ENCODE measurements at regions not wholly inside any gene's neighbourhood (a gene's known extent, or its start where the extent isn't known, plus 50 kb on each side); places are given as distances from the start of the nearest gene placed in this dataset.

- no peak for TF ChIP-seq CTCF (IDR thresholded peaks at IDR 0.05 in 4 of 5, conservative IDR thresholded peaks at IDR 0.05 in 1 of 5)
- no peak for TF ChIP-seq POLR2A (IDR thresholded peaks at IDR 0.05)
These were observed 68.7 kb downstream of the IL12A start for GRCh38 chr3:160057331-160057730.
